Psoas muscle (tissue), 7 donors: ENCODE measurements at regions not wholly inside any gene's neighbourhood (a gene's known extent, or its start where the extent isn't known, plus 50 kb on each side); places are given as distances from the start of the nearest gene placed in this dataset.

Source experiments
- ATAC-seq, 4 donors: fragments of 200-7000 bp; cut with Tn5 transposase; one replicate each; pipeline ENCODE4 v1.9.1; 2020; ENCODE audit warnings: moderate library complexity in 3 of 4, mild to moderate bottlenecking in 2 of 4
- DNase-seq, 2 donors: peaks; one replicate each; pipeline ENCODE4 v3.0.0-alpha.2; 2020
- H3K27ac ChIP-seq: fragments of 200-600 bp; one replicate; pipeline ENCODE4 v1.8.0; 2022
- H3K27me3 ChIP-seq, 3 donors: fragments of 200-600 bp in 1 of 3; one replicate each; pipeline versions ENCODE4 v1.6.1 to v1.8.0; 2013 to 2022; ENCODE audit warnings: low read length in 2 of 3, mild to moderate bottlenecking in 2 of 3, moderate library complexity in 1 of 3; ENCODE audit not compliant: insufficient read depth in 3 of 3
- H3K36me3 ChIP-seq, 2 donors: fragments of 200-600 bp in 1 of 2; one replicate each; pipeline versions ENCODE4 v1.6.1 to v1.8.0; 2013 to 2022; ENCODE audit warnings: low read depth in 1 of 2, mild to moderate bottlenecking in 1 of 2, moderate library complexity in 1 of 2; ENCODE audit not compliant: insufficient read depth in 1 of 2
- H3K4me1 ChIP-seq: fragments of 200-600 bp; one replicate; pipeline ENCODE4 v1.8.0; 2022
- H3K4me3 ChIP-seq: fragments of 200-600 bp; one replicate; pipeline ENCODE4 v1.8.0; 2022; ENCODE audit warnings: mild to moderate bottlenecking
- H3K9me3 ChIP-seq: fragments of 200-600 bp; one replicate; pipeline ENCODE4 v1.8.0; 2022
- WGBS, 3 donors: extraction: QIAGEN DNeasy Blood & Tissue Kit; methylation state at CpG; one replicate each; pipeline versions ENCODE4 v1.1.6 to v1.1.7; 2013; 5-methylcytosine and 5-hydroxymethylcytosine counted together
- intact Hi-C, 2 donors: fragments of 100-400 bp; cut with DNase I; formaldehyde crosslinking; loops; one replicate each; pipeline versions ENCODE4 v1.11.0 to v1.14.2; 2022
- TF ChIP-seq, protein P1 (sequence below): fragments of 200-600 bp; IDR thresholded peaks from one replicate; pipeline ENCODE4 v1.8.0; 2022; ENCODE audit warnings: antibody characterized with exemption
- donor health status: healthy with polysubstance abuse.
- donor health status: DM: no; HTN: no; CAD: no; lungs with moderate emphysema.
- donor health status: Bipolar disorder and iron deficiency.
- donor health status: healthy.
- donor health status: DM: yes; HTN: yes; CAD: no.
- donor health status: DM: no; HTN: no; CAD: no.
- donor health status: DM: yes; HTN: yes; CAD: no.

DNA sequence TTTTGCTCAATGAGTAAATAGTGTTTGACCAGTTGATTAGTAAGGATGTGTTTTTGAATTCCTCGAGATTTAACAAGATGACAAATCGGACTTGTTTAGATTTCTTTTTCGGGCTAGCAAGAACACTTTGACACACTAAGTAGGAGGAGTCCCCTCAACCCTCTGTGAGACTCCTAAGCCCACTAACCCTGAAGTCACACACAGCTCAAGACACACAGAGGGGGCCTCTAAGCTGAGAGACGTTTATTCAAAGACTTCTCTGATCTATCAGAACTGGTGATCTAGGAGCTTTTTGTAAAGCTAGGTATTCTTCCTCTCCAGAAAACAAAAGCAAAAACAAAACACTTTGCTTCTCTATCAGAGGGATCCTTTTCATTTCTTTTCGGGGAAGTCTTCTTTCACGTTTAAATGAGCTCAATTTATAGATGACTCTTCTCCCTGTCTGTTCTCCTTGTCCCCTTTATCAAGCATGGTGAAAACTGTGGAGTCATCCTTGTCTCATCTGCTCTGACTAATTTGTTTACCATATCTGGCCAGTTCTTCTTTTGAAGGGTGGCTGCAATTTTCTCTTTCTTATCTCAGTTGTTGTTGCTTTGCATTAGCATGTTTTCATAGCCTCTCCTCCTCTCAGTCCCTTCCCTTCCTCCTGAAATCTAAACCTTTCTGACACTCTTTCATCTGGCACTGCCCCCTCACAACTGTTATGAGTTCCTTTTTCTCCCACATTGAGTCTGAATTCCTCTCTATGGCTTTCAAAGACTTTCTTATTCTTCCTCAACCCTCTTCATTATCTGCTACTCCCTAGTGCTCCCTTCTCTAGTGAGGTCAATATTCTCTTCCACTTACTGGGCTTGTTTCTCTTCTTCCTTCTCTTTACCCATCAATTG is 68.5 kb upstream of the RAI14 start:
- intact Hi-C loops: no loop called here
- Histone ChIP-seq H3K27ac (no peak overlapping the region), H3K4me1 (no peaks in the 10 kb centered on the region), H3K9me3 (no peaks in the 10 kb centered on the region), H3K36me3 (no peaks in the 10 kb centered on the region), H3K4me3 (no peak overlapping the region), H3K27me3 (no peaks in the 10 kb centered on the region)
- TF ChIP-seq, protein P1, sequence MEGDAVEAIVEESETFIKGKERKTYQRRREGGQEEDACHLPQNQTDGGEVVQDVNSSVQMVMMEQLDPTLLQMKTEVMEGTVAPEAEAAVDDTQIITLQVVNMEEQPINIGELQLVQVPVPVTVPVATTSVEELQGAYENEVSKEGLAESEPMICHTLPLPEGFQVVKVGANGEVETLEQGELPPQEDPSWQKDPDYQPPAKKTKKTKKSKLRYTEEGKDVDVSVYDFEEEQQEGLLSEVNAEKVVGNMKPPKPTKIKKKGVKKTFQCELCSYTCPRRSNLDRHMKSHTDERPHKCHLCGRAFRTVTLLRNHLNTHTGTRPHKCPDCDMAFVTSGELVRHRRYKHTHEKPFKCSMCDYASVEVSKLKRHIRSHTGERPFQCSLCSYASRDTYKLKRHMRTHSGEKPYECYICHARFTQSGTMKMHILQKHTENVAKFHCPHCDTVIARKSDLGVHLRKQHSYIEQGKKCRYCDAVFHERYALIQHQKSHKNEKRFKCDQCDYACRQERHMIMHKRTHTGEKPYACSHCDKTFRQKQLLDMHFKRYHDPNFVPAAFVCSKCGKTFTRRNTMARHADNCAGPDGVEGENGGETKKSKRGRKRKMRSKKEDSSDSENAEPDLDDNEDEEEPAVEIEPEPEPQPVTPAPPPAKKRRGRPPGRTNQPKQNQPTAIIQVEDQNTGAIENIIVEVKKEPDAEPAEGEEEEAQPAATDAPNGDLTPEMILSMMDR: no peak
- DNase-seq: no peak
- no peak for ATAC-seq
- WGBS, 3 donors: 68 to 74% (median 71%) methylated on average over 6 of the region's 6 CpGs

DNA sequence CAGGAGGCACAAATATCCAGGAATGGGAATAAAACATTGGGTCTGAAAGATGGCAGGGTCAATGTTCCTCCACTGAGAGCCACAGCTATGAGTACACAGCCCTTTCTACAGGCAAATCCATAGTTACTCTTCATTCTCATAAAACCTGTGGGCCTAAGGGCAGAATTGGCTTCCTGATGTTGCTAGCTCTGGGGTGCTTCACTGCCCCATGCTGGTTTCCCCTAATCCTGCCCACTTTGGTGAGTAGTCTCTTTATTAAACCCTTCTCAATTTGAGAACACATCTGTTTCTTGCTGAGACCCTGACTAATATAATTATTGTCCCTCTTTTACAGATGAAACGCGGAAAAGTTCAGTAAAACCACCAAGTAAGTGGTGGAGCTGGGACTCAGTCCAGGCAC is 66.3 kb upstream of the RAI14 start:
- TF ChIP-seq, protein P1: no peak
- 31 to 47% (median 35%) methylated on average over 2 of the region's 2 CpGs for WGBS, 3 donors
- Histone ChIP-seq H3K27me3 (no peaks in the 10 kb centered on the region), H3K9me3 (no peaks in the 10 kb centered on the region), H3K36me3 (no peaks in the 10 kb centered on the region), H3K4me1 (no peaks in the 10 kb centered on the region), H3K4me3 (no peak overlapping the region), H3K27ac (no peak overlapping the region)
- intact Hi-C loops: no loop called here
- DNase-seq: no peak
- no peak for ATAC-seq

DNA sequence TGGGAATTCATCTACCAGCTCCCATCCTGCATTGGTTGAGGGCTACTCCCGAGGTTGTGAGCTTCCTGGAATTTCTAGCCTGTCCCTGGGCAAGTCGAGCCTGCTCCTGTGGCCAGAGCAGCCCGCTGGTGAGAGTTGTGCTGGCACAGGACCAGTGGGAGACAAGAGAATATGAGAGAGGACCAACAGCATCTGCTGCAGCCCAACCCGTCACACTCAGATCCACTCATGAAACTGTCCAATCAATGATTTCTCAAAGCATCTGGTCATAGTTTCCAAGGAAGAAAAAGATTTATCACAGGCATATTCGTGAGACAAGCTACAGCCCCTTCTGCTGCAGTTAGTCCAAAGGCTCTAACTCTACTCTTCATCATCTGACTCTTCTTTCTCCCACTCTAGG is 64.4 kb upstream of the RAI14 start:
- Histone ChIP-seq H3K4me3 (no peak overlapping the region), H3K36me3 (no peaks in the 10 kb centered on the region), H3K27ac (no peak overlapping the region), H3K27me3 (no peaks in the 10 kb centered on the region), H3K4me1 (no peaks in the 10 kb centered on the region), H3K9me3 (no peaks in the 10 kb centered on the region)
- intact Hi-C loops: no loop called here
- TF ChIP-seq, protein P1: no peak
- no peak for DNase-seq
- ATAC-seq: no peak
- 25 to 36% (median 34%) methylated on average over 5 of the region's 5 CpGs for WGBS, 3 donors

DNA sequence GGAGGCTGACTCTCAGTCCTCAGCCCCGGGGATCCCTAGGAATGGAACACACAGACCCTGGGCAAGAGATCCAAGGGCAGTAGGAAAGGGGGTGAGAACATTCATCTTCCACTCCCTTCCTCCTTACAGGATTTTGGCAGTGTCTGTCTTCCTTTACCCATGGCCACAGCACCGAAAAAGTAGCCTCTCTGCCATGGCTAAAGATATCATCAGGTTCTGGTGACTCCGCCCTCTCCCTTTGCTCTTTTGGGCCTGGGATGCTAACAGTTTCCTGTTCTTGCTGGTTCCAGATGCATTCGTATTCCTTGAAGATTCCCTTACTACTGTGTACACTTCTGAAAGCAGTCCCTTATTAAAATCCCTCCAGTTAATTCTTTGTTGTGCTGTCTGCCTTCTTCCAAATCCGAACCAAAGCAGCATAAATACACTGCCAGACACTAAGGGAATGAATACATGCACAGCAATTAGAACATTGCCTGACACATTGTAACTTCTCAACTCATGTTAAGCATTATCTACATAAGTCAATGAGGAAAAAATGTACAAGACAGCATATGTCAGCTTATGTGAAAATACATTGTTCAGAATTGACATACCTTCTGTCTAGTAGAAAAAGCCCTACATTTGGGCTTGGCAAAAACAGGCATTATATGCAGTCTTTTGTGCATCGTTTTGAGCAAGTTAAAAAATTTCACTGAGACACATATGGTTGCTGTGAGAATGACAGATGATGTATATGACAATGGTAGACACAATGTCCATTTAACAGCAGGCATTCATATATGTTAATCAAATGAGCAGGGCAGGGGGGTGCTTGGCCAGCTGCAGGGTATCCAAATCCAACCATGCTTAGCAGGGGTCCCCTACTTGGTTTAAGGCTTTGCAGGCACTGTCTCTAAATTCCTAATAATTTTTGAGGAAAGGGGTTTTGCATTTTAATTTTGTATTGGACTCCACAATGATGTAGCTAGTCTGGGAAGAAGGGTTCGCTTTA is 58.8 kb upstream of the RAI14 start:
- H3K4me3 ChIP-seq: no peak overlapping the region
- no peak overlapping the region for H3K27ac ChIP-seq
- no peaks in the 10 kb centered on the region for H3K4me1 ChIP-seq
- no peaks in the 10 kb centered on the region for H3K36me3 ChIP-seq
- TF ChIP-seq, protein P1: no peak
- DNase-seq: no peak
- H3K9me3 ChIP-seq: no peaks in the 10 kb centered on the region
- intact Hi-C loops: no loop called here
- no peaks in the 10 kb centered on the region for H3K27me3 ChIP-seq
- WGBS, 3 donors: 57 to 58% (median 58%) methylated on average over 7 of the region's 7 CpGs
- ATAC-seq: no peak
